Mammary epithelial cell (primary cell): ENCODE measurements at regions not wholly inside any gene's neighbourhood (a gene's known extent, or its start where the extent isn't known, plus 50 kb on each side); places are given as distances from the start of the nearest gene placed in this dataset.

Source experiments
- CTCF ChIP-seq, 2 donors: IDR thresholded peaks in 1 of 2; conservative IDR thresholded peaks in 1 of 2; 2 replicates each; pipeline ENCODE4 v1.5.1; 2011 to 2012; ENCODE audit warnings: inconsistent platforms in 2 of 2, low read length in 2 of 2, mild to moderate bottlenecking in 2 of 2, control low read depth in 1 of 2, low read depth in 1 of 2; ENCODE audit not compliant: insufficient read depth in 1 of 2; ENCODE audit errors: extremely low read depth in 1 of 2
- EZH2 ChIP-seq: IDR thresholded peaks from 2 replicates; pipeline ENCODE4 v1.6.1; 2012; ENCODE audit warnings: low read length, inconsistent platforms, borderline replicate concordance

GRCh38 chr3:103899328-103899727 is 1464.5 kb downstream of the ZPLD1 start:
- no peak for TF ChIP-seq CTCF (conservative IDR thresholded peaks at IDR 0.05 in 1 of 2, IDR thresholded peaks at IDR 0.05 in 1 of 2; ENCODE audit: extremely low read depth in 1 of 2, insufficient read depth in 1 of 2, low read depth in 1 of 2, low read length in 2 of 2)
- TF ChIP-seq EZH2 = no peak
